ENCODE measurements at regions not wholly inside any gene's neighbourhood (a gene's known extent, or its start where the extent isn't known, plus 50 kb on each side); places are given as distances from the start of the nearest gene placed in this dataset.

- H3K27me3 ChIP-seq: no peaks in the 10 kb centered on the region
- H3K9me3 ChIP-seq: no peaks in the 10 kb centered on the region
- no peak for ATAC-seq
- H3K4me3 ChIP-seq: no peak overlapping the region
- H3K27ac ChIP-seq: no peak overlapping the region
- intact Hi-C loops (cut with DNase I): no loop called here
- peaks cover 16% of the 10 kb centered on the region for H3K4me1 ChIP-seq
- H3K36me3 ChIP-seq: no peaks in the 10 kb centered on the region
- DNase-seq: no peak
- no peak for TF ChIP-seq CTCF (IDR thresholded peaks at IDR 0.05)
Observed at GRCh38 chr14:104439625-104440024, 139.9 kb upstream of the C14orf180 start.

GRCh38 chr14:104440297-104440956 lies 139.1 kb upstream of the C14orf180 start:
- Histone ChIP-seq H3K4me1 (peaks cover 16% of the 10 kb centered on the region), H3K27me3 (no peaks in the 10 kb centered on the region), H3K9me3 (no peaks in the 10 kb centered on the region), H3K4me3 (no peak overlapping the region), H3K27ac (no peak overlapping the region), H3K36me3 (no peaks in the 10 kb centered on the region)
- ATAC-seq (no peak), DNase-seq (peak; percentile 30)
- TF ChIP-seq CTCF (IDR thresholded peaks at IDR 0.05): no peak
- intact Hi-C loops (cut with DNase I): no loop called here

- TF ChIP-seq CTCF (IDR thresholded peaks at IDR 0.05): no peak
- intact Hi-C loops (cut with DNase I): no loop called here
- DNase-seq: peak; percentile 64
Observed at GRCh38 chr14:104441275-104442106, 138.1 kb upstream of the C14orf180 start.

GRCh38 chr14:104442107-104442551 lies 137.4 kb upstream of the C14orf180 start:
- peak; percentile 57 for DNase-seq
- H3K4me1 ChIP-seq: peaks cover under 1% of the 10 kb centered on the region
- no peaks in the 10 kb centered on the region for H3K27me3 ChIP-seq
- H3K27ac ChIP-seq: no peak overlapping the region
- TF ChIP-seq CTCF (IDR thresholded peaks at IDR 0.05): no peak
- no peak overlapping the region for H3K4me3 ChIP-seq
- H3K9me3 ChIP-seq: no peaks in the 10 kb centered on the region
- intact Hi-C loops (cut with DNase I): no loop called here
- H3K36me3 ChIP-seq: no peaks in the 10 kb centered on the region
- ATAC-seq: no peak

More at GRCh38 chr14:104441275-104442106, 138.1 kb upstream of the C14orf180 start:
- no peaks in the 10 kb centered on the region for H3K36me3 ChIP-seq
- H3K4me1 ChIP-seq: peaks cover 7% of the 10 kb centered on the region
- H3K9me3 ChIP-seq: no peaks in the 10 kb centered on the region
- ATAC-seq: no peak
- no peak overlapping the region for H3K27ac ChIP-seq
- no peak overlapping the region for H3K4me3 ChIP-seq
- H3K27me3 ChIP-seq: no peaks in the 10 kb centered on the region

GRCh38 chr14:104442631-104443390 lies 136.8 kb upstream of the C14orf180 start:
- intact Hi-C loops (cut with DNase I): no loop called here
- H3K27me3 ChIP-seq: no peaks in the 10 kb centered on the region
- no peaks in the 10 kb centered on the region for H3K36me3 ChIP-seq
- H3K9me3 ChIP-seq: no peaks in the 10 kb centered on the region
- ATAC-seq: peak; percentile 11
- H3K4me3 ChIP-seq: no peak overlapping the region
- TF ChIP-seq CTCF (IDR thresholded peaks at IDR 0.05): no peak
- no peak overlapping the region for H3K27ac ChIP-seq
- H3K4me1 ChIP-seq: no peaks in the 10 kb centered on the region
- DNase-seq: peak; percentile 38
